GM19035 (cell line): ENCODE measurements at regions not wholly inside any gene's neighbourhood (a gene's known extent, or its start where the extent isn't known, plus 50 kb on each side); places are given as distances from the start of the nearest gene placed in this dataset.
"Not testable (repeated sequence)": the region's sequence is repeated elsewhere in the genome, so short reads cannot be mapped to it uniquely, and the experiment has no call there.

Experiments
- ATAC-seq: cut with Tn5 transposase; IDR thresholded peaks from one replicate; pipeline ENCODE4 v1.9.1; 2021; ENCODE audit not compliant: unreplicated experiment

DNA sequence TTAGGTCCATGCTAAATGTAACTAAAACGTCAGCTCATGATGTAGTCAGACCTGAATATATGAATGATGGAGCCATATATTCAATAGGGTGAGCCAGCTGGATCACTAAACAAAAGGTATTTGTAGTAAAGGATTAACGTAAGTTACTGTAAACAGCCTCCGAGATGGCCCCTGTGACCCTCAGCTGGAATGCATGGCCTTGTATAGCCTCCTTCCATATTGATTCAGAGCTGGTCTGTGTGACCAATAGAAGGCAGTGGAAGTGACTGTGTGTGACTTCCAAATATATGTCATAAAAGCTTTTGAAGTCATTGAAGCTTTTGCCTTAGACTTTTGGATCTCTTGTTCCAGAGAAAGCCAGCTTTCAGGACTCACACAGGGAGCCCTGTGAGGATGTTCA lies 154.4 kb upstream of the CHD1 start:
- ATAC-seq = no peak

DNA sequence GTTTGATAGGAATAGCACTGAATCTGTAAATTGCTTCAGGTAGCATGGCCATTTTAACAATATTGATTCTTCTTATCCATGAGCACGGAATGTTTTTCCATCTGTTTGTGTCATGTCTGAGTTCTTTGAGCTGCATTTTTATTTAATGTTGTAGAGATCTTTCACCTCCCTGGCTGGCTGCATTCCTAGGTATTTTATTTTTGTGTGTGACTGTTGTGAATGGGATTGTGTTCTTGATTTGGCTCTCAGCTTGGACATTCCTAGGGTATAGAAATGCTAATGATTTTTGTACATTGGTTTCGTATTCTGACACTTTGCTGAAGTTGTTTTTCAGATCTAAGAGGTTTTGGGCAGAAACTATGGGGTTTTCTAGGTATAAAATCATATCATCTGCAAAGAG lies 152.9 kb upstream of the CHD1 start:
- ATAC-seq = no peak

GRCh38 chr5:99076723-99077640 lies 148.2 kb upstream of the CHD1 start:
- ATAC-seq = peak; percentile 77

GRCh38 chr5:99072846-99073245 lies 144.0 kb upstream of the CHD1 start:
- ATAC-seq = no peak

DNA sequence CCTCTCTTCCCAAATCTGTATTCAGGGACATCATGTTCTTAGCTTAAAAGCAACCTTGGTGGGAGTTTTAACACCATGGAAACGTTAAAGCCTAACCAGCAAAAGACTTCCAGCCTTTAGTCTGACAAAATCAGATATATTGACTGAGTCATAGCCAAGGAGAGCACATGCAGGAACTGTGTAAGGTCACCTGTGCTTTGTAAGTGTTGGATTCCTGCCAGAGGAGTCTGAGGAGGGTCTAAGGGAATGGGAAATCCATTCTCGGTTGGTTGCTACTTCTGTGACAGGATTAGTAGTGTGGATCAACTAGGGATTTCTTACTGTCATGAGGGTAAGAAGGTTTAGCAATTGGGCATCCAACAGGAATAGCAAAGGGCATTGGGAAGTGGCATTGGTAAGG lies 142.0 kb upstream of the CHD1 start:
- ATAC-seq = no peak

- ATAC-seq = no peak
These were observed 141.6 kb upstream of the CHD1 start for GRCh38 chr5:99070362-99070761.

GRCh38 chr5:99068944-99069650 lies 140.3 kb upstream of the CHD1 start:
- ATAC-seq = peak; percentile 74

- no peak for ATAC-seq
These were observed 134.9 kb upstream of the CHD1 start for GRCh38 chr5:99063737-99064136.

DNA sequence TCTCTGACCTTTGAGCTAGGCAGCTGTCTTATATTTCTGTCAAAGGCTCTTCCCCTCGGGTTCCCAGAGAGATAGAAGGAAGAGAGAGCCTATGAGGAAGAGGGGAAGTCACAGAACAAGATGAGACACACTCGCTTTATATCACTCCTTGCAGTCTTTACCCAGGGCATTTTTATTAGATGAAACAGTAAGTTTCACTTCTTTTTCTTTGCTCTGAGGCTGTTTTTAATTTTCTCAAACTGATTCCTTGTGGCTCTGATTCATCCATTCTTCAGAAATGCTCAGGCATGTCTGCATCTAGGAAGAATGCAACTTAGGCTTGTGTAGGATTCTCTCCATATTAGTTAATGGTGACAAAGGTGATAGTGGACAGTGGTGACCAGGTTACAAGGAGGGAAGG lies 132.9 kb upstream of the CHD1 start:
- ATAC-seq = no peak

GRCh38 chr5:99061299-99061698 lies 132.5 kb upstream of the CHD1 start:
- ATAC-seq = no peak

GRCh38 chr5:99060306-99061261 lies 131.8 kb upstream of the CHD1 start:
- peak; percentile 67 for ATAC-seq

DNA sequence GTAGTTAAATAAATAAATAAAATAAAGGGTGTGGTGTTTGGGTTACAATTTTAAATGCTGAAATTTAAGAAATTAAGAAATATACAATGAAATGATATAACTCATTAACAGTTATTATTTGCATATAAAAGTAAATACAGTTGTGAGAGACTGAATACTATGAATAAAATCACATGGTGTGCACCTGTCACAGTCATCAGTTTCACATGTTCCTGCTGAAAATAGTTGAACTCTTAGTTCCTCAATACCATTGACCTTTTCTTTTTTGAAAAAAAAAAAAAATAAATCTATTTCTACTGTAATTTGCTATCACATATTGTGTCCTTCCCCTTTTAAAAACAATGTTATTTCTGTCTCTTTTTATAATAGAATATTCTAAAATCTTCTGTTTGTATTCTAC lies 130.9 kb upstream of the CHD1 start:
- peak; percentile 61 for ATAC-seq

- ATAC-seq = no peak
These were observed 129.7 kb upstream of the CHD1 start for GRCh38 chr5:99058466-99058865.

- no peak for ATAC-seq
These were observed 126.2 kb upstream of the CHD1 start for GRCh38 chr5:99054972-99055371.

GRCh38 chr5:99045871-99046270 lies 117.1 kb upstream of the CHD1 start:
- no peak for ATAC-seq

GRCh38 chr5:99043257-99043656 lies 114.5 kb upstream of the CHD1 start:
- not testable (repeated sequence) for ATAC-seq

DNA sequence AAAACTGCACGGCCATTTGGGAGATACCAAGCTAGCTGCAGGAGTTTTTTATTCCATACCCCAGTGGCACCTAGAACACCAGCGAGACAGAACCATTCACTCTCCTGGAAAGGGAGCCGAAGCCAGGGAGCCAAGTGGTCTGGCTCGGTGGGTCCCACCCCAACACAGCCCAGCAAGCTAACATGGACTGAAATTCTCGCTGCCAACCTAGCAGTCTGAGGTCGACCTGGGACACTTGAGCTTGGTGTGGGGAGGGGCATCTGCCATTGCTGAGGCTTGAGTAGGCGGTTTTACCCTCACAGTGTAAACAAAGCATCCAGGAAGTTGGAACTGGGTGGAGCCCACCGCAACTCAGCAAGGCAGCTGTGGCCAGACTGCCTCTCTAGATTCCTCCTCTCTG lies 108.9 kb upstream of the CHD1 start:
- ATAC-seq = no peak

DNA sequence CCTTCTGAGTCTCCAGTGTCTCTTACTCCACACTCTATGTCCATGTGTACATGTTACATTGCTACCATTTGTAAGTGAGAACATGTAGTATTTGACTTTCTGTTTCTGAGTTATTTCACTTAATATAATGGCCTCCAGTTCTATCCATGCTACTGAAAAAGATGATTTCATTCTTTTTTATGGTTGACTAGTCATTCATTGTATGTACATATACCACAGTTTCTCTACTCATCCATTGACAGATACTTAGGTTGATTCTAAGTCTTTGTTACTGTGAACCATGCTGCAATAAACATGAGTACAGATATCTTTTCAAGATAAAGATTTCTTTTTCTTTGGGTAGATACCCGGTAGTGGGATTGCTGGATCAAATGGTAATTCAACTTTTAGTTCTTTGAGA lies 107.1 kb upstream of the CHD1 start:
- ATAC-seq = no peak

DNA sequence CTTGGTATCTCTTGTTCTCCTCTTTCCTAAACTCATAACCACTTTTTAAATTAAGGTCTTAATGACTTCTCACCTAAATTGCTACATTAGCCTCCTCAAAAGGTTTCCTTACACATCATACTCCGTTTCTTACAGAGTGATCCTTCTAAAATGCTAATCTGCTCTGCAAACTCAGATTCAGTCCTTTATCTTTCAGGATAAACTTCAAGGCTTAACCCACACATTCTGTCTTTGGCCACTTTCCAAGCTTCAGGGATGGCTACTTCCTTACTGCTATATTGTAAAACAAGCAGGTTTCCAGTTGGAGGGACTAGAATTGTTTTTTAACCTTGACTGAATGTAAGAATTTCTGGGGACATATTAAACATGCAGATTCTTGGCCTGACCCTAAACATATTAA lies 105.5 kb upstream of the CHD1 start:
- no peak for ATAC-seq

- no peak for ATAC-seq
These were observed 104.5 kb upstream of the CHD1 start for GRCh38 chr5:99033014-99033900.
